BLaER1 treated with 17β-estradiol and CSF1 and Interleukin-3, amounts not matched to agents 10 nM and 100 nM (cell line): ENCODE measurements at regions not wholly inside any gene's neighbourhood (a gene's known extent, or its start where the extent isn't known, plus 50 kb on each side); places are given as distances from the start of the nearest gene placed in this dataset.

Experiments used
- H3K27ac ChIP-seq, 11 experiments: shearing (Covaris generic); formaldehyde crosslinking; 2 replicates each; pipeline ENCODE4 v1.8.1; 2022
- H3K27me3 ChIP-seq, 11 experiments: shearing (Covaris generic); formaldehyde crosslinking; 2 replicates each; pipeline ENCODE4 v1.8.1; 2022
- H3K36me3 ChIP-seq, 11 experiments: shearing (Covaris generic); formaldehyde crosslinking; 2 replicates each; pipeline ENCODE4 v1.8.1; 2022
- H3K4me1 ChIP-seq, 10 experiments: shearing (Covaris generic); formaldehyde crosslinking; 2 replicates each; pipeline ENCODE4 v1.8.1; 2022
- H3K4me2 ChIP-seq, 11 experiments: shearing (Covaris generic); formaldehyde crosslinking; 2 replicates each; pipeline ENCODE4 v1.8.1; 2022
- H3K4me3 ChIP-seq, 10 experiments: shearing (Covaris generic); formaldehyde crosslinking; 2 replicates each; pipeline ENCODE4 v1.8.1; 2022
- H3K9ac ChIP-seq, 11 experiments: shearing (Covaris generic); formaldehyde crosslinking; 2 replicates each; pipeline ENCODE4 v1.8.1; 2022
- H3K9me3 ChIP-seq, 11 experiments: shearing (Covaris generic); formaldehyde crosslinking; replicated peaks in 1 of 11; 2 replicates each; pipeline ENCODE4 v1.8.1; 2022
- H4K20me1 ChIP-seq, 11 experiments: shearing (Covaris generic); formaldehyde crosslinking; 2 replicates each; pipeline ENCODE4 v1.8.1; 2022
- Cebpa-rat ChIP-seq, 11 experiments: shearing (Covaris generic); IDR thresholded peaks; 2 replicates each; pipeline ENCODE4 v1.8.1; 2022

GRCh38 chr6:115398607-115399006 is 662.1 kb downstream of the FRK start:
- Histone ChIP-seq H3K9me3 (peaks cover 0 to 21% (median 6%) of the 10 kb centered on the region in 11 experiments; a peak in 13 of 22 replicates), H4K20me1 (no peaks in the 10 kb centered on the region), H3K4me1 (no peaks in the 10 kb centered on the region), H3K27me3 (no peaks in the 10 kb centered on the region), H3K4me3 (no peak overlapping the region), H3K9ac (no peak overlapping the region), H3K4me2 (no peak overlapping the region), H3K36me3 (no peaks in the 10 kb centered on the region), H3K27ac (no peak overlapping the region)
- TF ChIP-seq Cebpa-rat (IDR thresholded peaks at IDR 0.05), result no peak

- Histone ChIP-seq H3K4me3 (no peak overlapping the region), H3K9ac (no peak overlapping the region), H3K4me2 (no peak overlapping the region), H4K20me1 (no peaks in the 10 kb centered on the region), H3K27ac (no peak overlapping the region), H3K9me3 (peaks cover 3 to 24% (median 16%) of the 10 kb centered on the region in 11 experiments; a peak in 17 of 22 replicates), H3K4me1 (no peaks in the 10 kb centered on the region), H3K27me3 (no peaks in the 10 kb centered on the region), H3K36me3 (no peaks in the 10 kb centered on the region)
- TF ChIP-seq Cebpa-rat (IDR thresholded peaks at IDR 0.05), result no peak
Observed at GRCh38 chr6:115396112-115396906, 664.4 kb downstream of the FRK start.

- Histone ChIP-seq H3K9ac (no peak overlapping the region), H3K4me1 (no peaks in the 10 kb centered on the region), H4K20me1 (no peaks in the 10 kb centered on the region), H3K36me3 (no peaks in the 10 kb centered on the region), H3K27me3 (no peaks in the 10 kb centered on the region), H3K9me3 (peaks cover 3 to 31% (median 16%) of the 10 kb centered on the region in 11 experiments; a peak in 17 of 22 replicates), H3K4me3 (no peak overlapping the region), H3K4me2 (no peak overlapping the region), H3K27ac (no peak overlapping the region)
- TF ChIP-seq Cebpa-rat (IDR thresholded peaks at IDR 0.05), result no peak
Observed at GRCh38 chr6:115393821-115394220, 666.9 kb downstream of the FRK start.

GRCh38 chr6:115370202-115370601 is 690.5 kb downstream of the FRK start:
- H3K27ac ChIP-seq, result no peak overlapping the region
- no peak overlapping the region for H3K4me2 ChIP-seq
- H3K9ac ChIP-seq, result no peak overlapping the region
- no peak overlapping the region for H3K4me3 ChIP-seq
- TF ChIP-seq Cebpa-rat (IDR thresholded peaks at IDR 0.05), result no peak
- H3K36me3 ChIP-seq, result no peaks in the 10 kb centered on the region
- no peaks in the 10 kb centered on the region for H3K27me3 ChIP-seq
- peaks cover 5 to 17% (median 9%) of the 10 kb centered on the region in 11 experiments; a peak in 13 of 22 replicates for H3K9me3 ChIP-seq
- no peaks in the 10 kb centered on the region for H4K20me1 ChIP-seq
- no peaks in the 10 kb centered on the region for H3K4me1 ChIP-seq

GRCh38 chr6:115365783-115366182 is 694.9 kb downstream of the FRK start:
- no peak overlapping the region for H3K27ac ChIP-seq
- H3K4me1 ChIP-seq, result no peaks in the 10 kb centered on the region
- H4K20me1 ChIP-seq, result no peaks in the 10 kb centered on the region
- H3K4me3 ChIP-seq, result no peak overlapping the region
- H3K9me3 ChIP-seq, result peaks cover 5 to 18% (median 9%) of the 10 kb centered on the region in 11 experiments; a peak in 13 of 22 replicates
- TF ChIP-seq Cebpa-rat (IDR thresholded peaks at IDR 0.05), result no peak
- H3K4me2 ChIP-seq, result no peak overlapping the region
- H3K27me3 ChIP-seq, result no peaks in the 10 kb centered on the region
- H3K36me3 ChIP-seq, result no peaks in the 10 kb centered on the region
- no peak overlapping the region for H3K9ac ChIP-seq

- Histone ChIP-seq H3K27ac (no peak overlapping the region), H3K4me3 (no peak overlapping the region), H4K20me1 (no peaks in the 10 kb centered on the region), H3K27me3 (no peaks in the 10 kb centered on the region), H3K4me1 (no peaks in the 10 kb centered on the region), H3K9ac (no peak overlapping the region), H3K9me3 (peaks cover 5 to 18% (median 9%) of the 10 kb centered on the region in 11 experiments; a peak in 13 of 22 replicates), H3K36me3 (no peaks in the 10 kb centered on the region), H3K4me2 (no peak overlapping the region)
- no peak for TF ChIP-seq Cebpa-rat (IDR thresholded peaks at IDR 0.05)
Observed at GRCh38 chr6:115363379-115363778, 697.3 kb downstream of the FRK start.

GRCh38 chr6:115362234-115362633 is 698.5 kb downstream of the FRK start:
- Histone ChIP-seq H3K4me1 (no peaks in the 10 kb centered on the region), H4K20me1 (no peaks in the 10 kb centered on the region), H3K9me3 (peaks cover 5 to 18% (median 9%) of the 10 kb centered on the region in 11 experiments; a peak in 13 of 22 replicates), H3K4me2 (no peak overlapping the region), H3K4me3 (no peak overlapping the region), H3K36me3 (no peaks in the 10 kb centered on the region), H3K9ac (no peak overlapping the region), H3K27ac (no peak overlapping the region), H3K27me3 (no peaks in the 10 kb centered on the region)
- TF ChIP-seq Cebpa-rat (IDR thresholded peaks at IDR 0.05), result no peak

GRCh38 chr6:115360602-115361325 is 699.9 kb downstream of the FRK start:
- Histone ChIP-seq H3K4me3 (no peak overlapping the region), H3K27ac (no peak overlapping the region), H3K4me2 (no peak overlapping the region)

GRCh38 chr6:115358616-115359015 is 702.1 kb downstream of the FRK start:
- Histone ChIP-seq H3K27me3 (no peaks in the 10 kb centered on the region), H3K4me2 (no peak overlapping the region), H4K20me1 (no peaks in the 10 kb centered on the region), H3K9me3 (no peaks in the 10 kb centered on the region), H3K4me1 (no peaks in the 10 kb centered on the region), H3K9ac (no peak overlapping the region), H3K36me3 (no peaks in the 10 kb centered on the region), H3K4me3 (no peak overlapping the region), H3K27ac (no peak overlapping the region)
- no peak for TF ChIP-seq Cebpa-rat (IDR thresholded peaks at IDR 0.05)

More at GRCh38 chr6:115360602-115361325, 699.9 kb downstream of the FRK start:
- Histone ChIP-seq H3K4me1 (no peaks in the 10 kb centered on the region), H3K27me3 (no peaks in the 10 kb centered on the region), H3K9me3 (peaks cover 4 to 8% (median 6%) of the 10 kb centered on the region in 11 experiments; a peak in 12 of 22 replicates), H3K9ac (no peak overlapping the region), H3K36me3 (no peaks in the 10 kb centered on the region), H4K20me1 (no peaks in the 10 kb centered on the region)
- TF ChIP-seq Cebpa-rat (IDR thresholded peaks at IDR 0.05), result no peak
